Fibroblast of skin of abdomen (primary cell): ENCODE measurements at regions not wholly inside any gene's neighbourhood (a gene's known extent, or its start where the extent isn't known, plus 50 kb on each side); places are given as distances from the start of the nearest gene placed in this dataset.
"Not testable (repeated sequence)": the region's sequence is repeated elsewhere in the genome, so short reads cannot be mapped to it uniquely, and the experiment has no call there.

Experiments used
- DNase-seq: peaks from one replicate; pipeline ENCODE4 v3.0.0-alpha.2; 2013

- DNase-seq = no peak
Observed at GRCh38 chr13:63880705-63881104, 2465.1 kb upstream of the PCDH20 start.

GRCh38 chr13:63873936-63874335, 2458.3 kb upstream of the PCDH20 start:
- DNase-seq = no peak

- peak; percentile 15 for DNase-seq
Observed at GRCh38 chr13:63864171-63864902, 2448.7 kb upstream of the PCDH20 start.

- DNase-seq = no peak
Observed at GRCh38 chr13:63855457-63856118, 2439.9 kb upstream of the PCDH20 start.

GRCh38 chr13:63853816-63854215, 2438.2 kb upstream of the PCDH20 start:
- no peak for DNase-seq

GRCh38 chr13:63851526-63851925, 2435.9 kb upstream of the PCDH20 start:
- no peak for DNase-seq

DNA sequence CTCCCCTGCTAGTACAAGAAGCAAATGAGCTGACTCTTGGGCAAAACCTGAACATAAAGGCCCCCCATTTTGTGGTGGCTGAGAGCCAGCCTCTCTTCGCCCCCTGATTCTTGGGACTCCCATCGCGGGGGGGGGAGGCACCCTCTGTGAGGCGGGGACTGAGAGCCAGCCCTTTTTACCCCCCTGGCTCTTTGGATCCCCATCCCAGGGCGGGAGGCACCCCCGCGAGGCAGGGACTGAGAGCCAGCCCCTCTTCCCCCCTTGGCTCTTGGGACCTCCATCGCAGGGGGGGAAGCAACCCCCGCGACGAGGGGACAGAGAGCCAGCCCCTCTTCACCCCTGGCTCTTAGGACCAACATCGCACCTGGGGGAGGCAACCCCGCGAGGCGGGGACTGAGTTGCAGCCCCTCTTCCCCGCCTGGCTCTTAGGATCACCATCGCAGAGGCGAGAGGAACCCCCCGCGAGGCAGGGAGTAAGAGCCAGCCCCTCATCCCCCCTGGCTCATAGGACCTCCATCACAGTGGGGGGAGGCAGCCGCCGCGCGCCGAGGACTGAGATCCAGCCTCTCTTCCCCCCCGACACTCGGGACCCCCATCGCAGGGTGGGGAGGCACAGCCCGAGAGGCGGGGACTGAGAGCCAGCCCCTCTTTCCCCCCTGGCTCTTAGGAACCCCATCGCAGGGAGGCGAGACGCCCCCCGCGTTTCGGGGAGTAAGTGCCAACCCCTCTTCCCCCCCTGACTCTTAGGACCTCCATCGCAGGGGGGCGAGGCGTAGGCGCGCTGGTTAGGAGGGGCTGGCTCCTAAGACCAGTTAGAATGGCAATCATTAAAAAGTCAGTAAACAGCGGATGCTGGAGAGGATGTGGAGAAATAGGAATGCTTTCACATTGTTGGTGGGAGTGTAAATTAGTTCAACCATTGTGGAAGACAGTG, 2428.4 kb upstream of the PCDH20 start:
- no peak for DNase-seq

DNA sequence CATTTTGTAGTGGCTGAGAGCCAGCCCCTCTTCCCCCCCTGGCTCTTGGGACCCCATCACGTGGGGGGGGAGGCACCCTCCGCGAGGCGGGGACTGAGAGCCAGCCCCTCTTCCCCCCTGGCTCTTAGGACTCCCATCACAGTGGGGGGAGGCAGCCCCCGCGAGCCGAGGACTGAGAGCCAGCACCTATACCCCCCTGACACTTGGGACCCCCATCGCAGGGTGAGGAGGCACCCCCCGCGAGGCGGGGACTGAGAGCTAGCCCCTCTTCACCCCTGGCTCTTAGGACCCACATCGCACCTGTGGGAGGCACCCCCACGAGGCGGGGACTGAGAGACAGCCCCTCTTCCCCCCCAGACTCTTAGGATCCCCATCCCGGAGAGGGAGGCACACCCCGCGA, 2426.5 kb upstream of the PCDH20 start:
- no peak for DNase-seq

- no peak for DNase-seq
Observed at GRCh38 chr13:63840551-63841421, 2425.1 kb upstream of the PCDH20 start.

- no peak for DNase-seq
Observed at GRCh38 chr13:63838366-63839110, 2422.9 kb upstream of the PCDH20 start.

- DNase-seq = not testable (repeated sequence)
Observed at GRCh38 chr13:63837701-63838100, 2422.1 kb upstream of the PCDH20 start.

DNA sequence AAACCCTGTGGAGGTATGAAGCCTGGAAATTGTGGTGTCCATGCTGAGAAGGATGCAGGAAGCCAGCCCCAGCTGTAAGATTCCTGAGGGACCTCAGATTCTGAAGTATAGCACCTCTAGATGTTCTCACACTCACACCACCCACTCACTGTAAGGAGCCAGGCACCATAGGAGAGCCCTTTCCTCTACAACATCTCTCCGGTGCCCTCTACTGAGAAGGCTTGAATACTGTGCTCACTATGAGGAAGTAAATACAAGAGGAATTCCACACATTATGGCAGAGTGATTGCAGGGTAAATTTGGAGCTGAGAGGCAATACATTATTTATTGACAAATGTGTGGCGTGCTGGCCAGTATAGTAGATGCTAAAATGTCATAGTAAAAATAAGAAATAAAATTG, 2414.0 kb upstream of the PCDH20 start:
- not testable (repeated sequence) for DNase-seq

DNA sequence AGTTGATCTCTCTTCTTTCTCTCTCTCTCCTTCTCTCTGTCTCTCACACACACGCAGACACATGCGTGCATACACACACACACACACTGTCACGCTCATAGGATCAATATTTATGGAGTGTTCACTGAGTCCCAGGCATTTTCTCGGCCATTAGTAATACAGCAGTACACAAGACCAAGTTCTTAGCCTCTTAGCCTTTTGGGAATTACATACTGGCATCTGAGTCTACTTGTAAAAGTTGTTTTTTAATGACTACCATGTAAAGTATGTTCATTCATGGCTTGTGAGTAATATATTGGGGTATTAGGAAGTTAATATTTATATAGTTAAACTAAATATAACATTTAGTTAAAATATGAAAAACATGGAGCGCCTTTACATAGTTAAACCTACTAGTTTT, 2406.1 kb upstream of the PCDH20 start:
- DNase-seq = not testable (repeated sequence)

DNA sequence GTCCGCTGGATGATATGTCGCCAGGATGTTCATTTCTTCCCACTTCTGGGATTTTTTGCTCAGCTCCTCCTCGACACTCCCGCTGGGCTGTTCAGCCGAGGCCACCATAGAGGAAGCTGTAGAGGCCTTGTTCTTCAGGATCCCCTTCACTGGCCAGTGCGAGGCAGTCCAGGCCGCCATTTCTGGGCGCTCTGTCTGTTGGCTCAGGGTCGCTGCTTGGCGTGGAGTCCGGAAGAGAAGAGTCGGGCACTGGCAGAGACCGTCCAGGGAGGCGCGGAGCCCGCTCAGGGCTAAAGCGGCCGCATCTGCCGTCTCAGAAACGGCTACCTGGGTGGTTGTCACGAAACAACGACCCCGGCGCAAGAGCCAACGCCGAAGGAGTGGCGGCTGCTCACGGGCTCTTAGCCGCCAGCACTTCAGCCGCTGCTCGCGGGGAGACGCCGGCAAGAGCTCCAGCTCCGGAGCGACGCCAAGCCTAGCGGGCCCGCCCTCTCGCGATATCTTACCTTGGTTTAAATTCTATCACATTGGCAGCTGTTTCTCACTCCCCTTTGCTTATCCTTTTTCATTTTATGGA, 2395.9 kb upstream of the PCDH20 start:
- DNase-seq = not testable (repeated sequence)

DNA sequence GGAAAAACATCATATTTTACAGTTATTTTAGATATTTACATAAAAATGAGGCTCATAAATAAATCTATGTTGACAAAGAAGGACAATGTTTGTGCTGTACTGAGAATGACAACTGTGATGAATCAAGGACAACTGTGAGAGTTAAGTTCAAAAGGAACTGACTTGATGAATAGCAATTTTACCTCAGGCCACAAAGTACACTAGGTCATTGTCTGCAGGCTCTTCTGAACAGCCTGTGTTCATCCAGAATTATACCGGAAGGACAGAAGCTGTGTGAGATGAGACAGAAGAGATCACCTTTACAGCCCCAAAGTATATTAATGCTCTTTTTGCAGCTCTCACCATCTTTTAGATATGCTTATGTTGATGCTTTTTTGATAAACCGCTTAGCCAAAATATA, 2375.5 kb upstream of the PCDH20 start:
- not testable (repeated sequence) for DNase-seq

- DNase-seq = no peak
Observed at GRCh38 chr13:63774133-63774532, 2358.5 kb upstream of the PCDH20 start.

DNA sequence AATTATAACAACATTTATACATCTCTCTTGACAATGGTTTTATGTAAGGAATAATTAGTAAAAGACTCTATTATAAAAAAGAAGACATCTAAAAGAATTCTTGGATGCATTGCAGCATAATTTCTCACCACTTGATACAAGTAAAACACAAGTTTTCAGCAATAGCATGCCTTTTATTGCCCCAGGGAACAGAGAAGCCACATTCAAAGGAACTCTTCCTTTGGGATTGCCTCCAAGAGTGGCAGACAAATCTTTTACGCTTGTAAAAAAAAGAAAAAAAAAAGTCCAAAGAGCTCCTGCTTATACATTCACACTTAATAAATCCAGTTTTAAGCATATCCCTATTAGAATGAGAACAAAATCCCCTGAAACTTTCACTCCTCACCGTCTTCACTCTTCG, 2357.8 kb upstream of the PCDH20 start:
- no peak for DNase-seq

- DNase-seq = not testable (repeated sequence)
Observed at GRCh38 chr13:63757683-63758082, 2342.0 kb upstream of the PCDH20 start.

GRCh38 chr13:63749857-63750256, 2334.2 kb upstream of the PCDH20 start:
- not testable (repeated sequence) for DNase-seq

- DNase-seq = not testable (repeated sequence)
Observed at GRCh38 chr13:63741814-63742101, 2326.1 kb upstream of the PCDH20 start.
